Heart left ventricle (tissue), 13 donors: ENCODE measurements at regions not wholly inside any gene's neighbourhood (a gene's known extent, or its start where the extent isn't known, plus 50 kb on each side); places are given as distances from the start of the nearest gene placed in this dataset.

Source experiments
- POLR2A ChIP-seq, 2 donors: fragments of 450-650 bp; IDR thresholded peaks; one replicate each; pipeline ENCODE4 v1.6.1; 2017; ENCODE audit warnings: antibody characterized with exemption in 2 of 2, mild to moderate bottlenecking in 2 of 2, moderate library complexity in 2 of 2
- TF ChIP-seq, protein P1 (sequence below), 12 donors: fragments of 200-600 bp; sonication (generic) in 4 of 12; IDR thresholded peaks; one replicate each; pipeline versions ENCODE4 v1.5.0 to v1.8.0; 2018 to 2022; ENCODE audit warnings: antibody characterized with exemption in 12 of 12, mild to moderate bottlenecking in 5 of 12
- donor health status: ischemic (EF 13 %, LVEDD 7.1; RV severe dilation, severe dysfunction).
- donor health status: DM: no; HTN: yes; CAD: no.
- donor health status: DM: no; HTN: no; CAD: no.
- donor health status: ischemic (EF 25% LVEDD 6.9; RV normal size, moderate dysfunction).
- donor health status: ischemic (EF 25% LVEDD 5.7; RV mildly dilated, moderate dysfunction).
- donor health status: ischemic (EF 35%, LVEDD 5.7; RV mildly dilated, moderate dysfunction).
- donor health status: nonischemic (EF 11% LVEDD 7.7; RV severe dilation, severe dysfunction).
- donor health status: DM: yes; HTN: yes; CAD: no.
- donor health status: PGD.
- donor health status: ischemic (EF 29% LVEDD 5.4; RV normal size, mild dysfunction).
- donor health status: nonischemic (EF 23%, LVEDD 6.1; RV moderate dilation, normal function).

DNA sequence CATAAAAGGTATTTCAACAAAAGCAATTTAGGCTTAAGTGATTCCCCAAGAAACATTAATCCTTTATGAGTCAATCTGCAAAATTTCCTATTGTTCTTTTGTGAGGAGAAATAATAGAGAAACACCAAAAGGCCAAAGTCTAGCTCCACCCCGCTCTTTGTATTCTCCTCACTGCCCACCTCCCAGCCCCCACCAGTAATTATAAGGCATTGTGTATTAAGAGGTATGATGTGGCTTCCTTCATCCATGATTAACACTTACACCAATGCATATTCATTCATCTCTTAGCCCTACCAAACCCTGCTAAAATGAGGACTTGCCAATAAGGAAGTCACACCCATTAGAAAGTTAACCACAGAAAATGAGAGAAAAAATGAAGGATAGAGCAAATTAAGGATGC lies 105.3 kb upstream of the SPATA31D4 start:
- TF ChIP-seq POLR2A (IDR thresholded peaks at IDR 0.05) = no peak
- TF ChIP-seq, protein P1, sequence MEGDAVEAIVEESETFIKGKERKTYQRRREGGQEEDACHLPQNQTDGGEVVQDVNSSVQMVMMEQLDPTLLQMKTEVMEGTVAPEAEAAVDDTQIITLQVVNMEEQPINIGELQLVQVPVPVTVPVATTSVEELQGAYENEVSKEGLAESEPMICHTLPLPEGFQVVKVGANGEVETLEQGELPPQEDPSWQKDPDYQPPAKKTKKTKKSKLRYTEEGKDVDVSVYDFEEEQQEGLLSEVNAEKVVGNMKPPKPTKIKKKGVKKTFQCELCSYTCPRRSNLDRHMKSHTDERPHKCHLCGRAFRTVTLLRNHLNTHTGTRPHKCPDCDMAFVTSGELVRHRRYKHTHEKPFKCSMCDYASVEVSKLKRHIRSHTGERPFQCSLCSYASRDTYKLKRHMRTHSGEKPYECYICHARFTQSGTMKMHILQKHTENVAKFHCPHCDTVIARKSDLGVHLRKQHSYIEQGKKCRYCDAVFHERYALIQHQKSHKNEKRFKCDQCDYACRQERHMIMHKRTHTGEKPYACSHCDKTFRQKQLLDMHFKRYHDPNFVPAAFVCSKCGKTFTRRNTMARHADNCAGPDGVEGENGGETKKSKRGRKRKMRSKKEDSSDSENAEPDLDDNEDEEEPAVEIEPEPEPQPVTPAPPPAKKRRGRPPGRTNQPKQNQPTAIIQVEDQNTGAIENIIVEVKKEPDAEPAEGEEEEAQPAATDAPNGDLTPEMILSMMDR (IDR thresholded peaks at IDR 0.05) = no peak
